ENCODE measurements at regions not wholly inside any gene's neighbourhood (a gene's known extent, or its start where the extent isn't known, plus 50 kb on each side); places are given as distances from the start of the nearest gene placed in this dataset.

- Histone ChIP-seq H3K36me3 (ENCODE audit: control insufficient read depth, insufficient read depth, low read length) (no peaks in the 10 kb centered on the region), H3K27me3 (ENCODE audit: control insufficient read depth, insufficient read depth, low read length) (no peaks in the 10 kb centered on the region), H3K4me3 (ENCODE audit: low read depth, low read length) (no peak overlapping the region)
- ChIA-PET POLR2A (no interaction called here), CTCF (no interaction called here)
- no peak for DNase-seq (ENCODE audit: low read depth)
- no peak for TF ChIP-seq CTCF (IDR thresholded peaks at IDR 0.05; ENCODE audit: insufficient read depth, low read depth, low read length)
These were observed 547.0 kb downstream of the TBC1D22A start for GRCh38 chr22:47309476-47309875.

- ChIA-PET POLR2A (no interaction called here), CTCF (no interaction called here)
- TF ChIP-seq CTCF (IDR thresholded peaks at IDR 0.05; ENCODE audit: insufficient read depth, low read depth, low read length), result no peak
- H3K4me3 ChIP-seq (ENCODE audit: low read depth, low read length), result no peak overlapping the region
- no peaks in the 10 kb centered on the region for H3K27me3 ChIP-seq (ENCODE audit: control insufficient read depth, insufficient read depth, low read length)
- H3K36me3 ChIP-seq (ENCODE audit: control insufficient read depth, insufficient read depth, low read length), result no peaks in the 10 kb centered on the region
- no peak for DNase-seq (ENCODE audit: low read depth)
These were observed 546.4 kb downstream of the TBC1D22A start for GRCh38 chr22:47308886-47309285.

- Histone ChIP-seq H3K27me3 (ENCODE audit: control insufficient read depth, insufficient read depth, low read length) (no peaks in the 10 kb centered on the region), H3K4me3 (ENCODE audit: low read depth, low read length) (no peak overlapping the region), H3K36me3 (ENCODE audit: control insufficient read depth, insufficient read depth, low read length) (no peaks in the 10 kb centered on the region)
- POLR2A ChIA-PET, result no interaction called here
- DNase-seq (ENCODE audit: low read depth), result no peak
- CTCF ChIA-PET, result interaction anchor here (0.7 kb wide), 1 partner anchor 20 kb away, joined by 3 read pairs; no protein-coding TSS in a partner anchor
- no peak for TF ChIP-seq CTCF (IDR thresholded peaks at IDR 0.05; ENCODE audit: insufficient read depth, low read depth, low read length)
These were observed 545.4 kb downstream of the TBC1D22A start for GRCh38 chr22:47307822-47308221.

- TF ChIP-seq CTCF (IDR thresholded peaks at IDR 0.05; ENCODE audit: insufficient read depth, low read depth, low read length), result no peak
- Histone ChIP-seq H3K4me3 (ENCODE audit: low read depth, low read length) (no peak overlapping the region), H3K36me3 (ENCODE audit: control insufficient read depth, insufficient read depth, low read length) (no peaks in the 10 kb centered on the region), H3K27me3 (ENCODE audit: control insufficient read depth, insufficient read depth, low read length) (no peaks in the 10 kb centered on the region)
- no peak for DNase-seq (ENCODE audit: low read depth)
- CTCF ChIA-PET, result interaction anchor here (0.7 kb wide), 1 partner anchor 20 kb away, joined by 3 read pairs; no protein-coding TSS in a partner anchor
- POLR2A ChIA-PET, result no interaction called here
These were observed 544.9 kb downstream of the TBC1D22A start for GRCh38 chr22:47307326-47307725.

GRCh38 chr22:47304854-47305253, 542.4 kb downstream of the TBC1D22A start:
- DNase-seq (ENCODE audit: low read depth), result no peak
- TF ChIP-seq CTCF (IDR thresholded peaks at IDR 0.05; ENCODE audit: insufficient read depth, low read depth, low read length), result no peak
- POLR2A ChIA-PET, result no interaction called here

More at GRCh38 chr22:47304854-47305253, 542.4 kb downstream of the TBC1D22A start:
- Histone ChIP-seq H3K36me3 (ENCODE audit: control insufficient read depth, insufficient read depth, low read length) (no peaks in the 10 kb centered on the region), H3K4me3 (ENCODE audit: low read depth, low read length) (no peak overlapping the region), H3K27me3 (ENCODE audit: control insufficient read depth, insufficient read depth, low read length) (no peaks in the 10 kb centered on the region)
- CTCF ChIA-PET, result no interaction called here

Data from BJ (cell line).